HL-60 (cell line): ENCODE measurements at regions not wholly inside any gene's neighbourhood (a gene's known extent, or its start where the extent isn't known, plus 50 kb on each side); places are given as distances from the start of the nearest gene placed in this dataset.
"Not testable (repeated sequence)": the region's sequence is repeated elsewhere in the genome, so short reads cannot be mapped to it uniquely, and the experiment has no call there.

Experiments used
- DNase-seq, 2 experiments: peaks; one replicate each; pipeline ENCODE4 v3.0.0-alpha.2; 2010 to 2020; ENCODE audit warnings: low read depth in 1 of 2, low spot score in 1 of 2
- H3K27ac ChIP-seq: fragments of 250-450 bp; sonication (Bioruptor Pico); replicated peaks from 2 replicates; pipeline ENCODE4 v1.5.1; 2020; ENCODE audit warnings: mild to moderate bottlenecking, moderate library complexity
- H3K27me3 ChIP-seq: fragments of 250-450 bp; sonication (Bioruptor Pico); 2 replicates; pipeline ENCODE4 v1.5.1; 2021; ENCODE audit warnings: mild to moderate bottlenecking, moderate library complexity; ENCODE audit not compliant: insufficient read depth, poor library complexity, severe bottlenecking
- H3K4me3 ChIP-seq: replicated peaks from 2 replicates; pipeline ENCODE4 v1.5.1; 2011; ENCODE audit warnings: mild to moderate bottlenecking, control low read depth, low read length; ENCODE audit not compliant: insufficient read depth
- CTCF ChIP-seq: IDR thresholded peaks from one replicate; pipeline ENCODE4 v1.5.1; 2011; ENCODE audit warnings: low read length, control low read depth, inconsistent platforms; ENCODE audit not compliant: insufficient read depth
- GABPA ChIP-seq: IDR thresholded peaks from 2 replicates; pipeline ENCODE4 v1.6.1; 2012; ENCODE audit warnings: low read depth
- POLR2AphosphoS5 ChIP-seq: IDR thresholded peaks from 2 replicates; pipeline ENCODE4 v1.6.1; 2012; ENCODE audit warnings: low read depth
- SPI1 ChIP-seq: IDR thresholded peaks from 2 replicates; pipeline ENCODE4 v1.6.1; 2012; ENCODE audit warnings: low read depth, mild to moderate bottlenecking, borderline replicate concordance
- TF ChIP-seq, protein P1 (sequence below): IDR thresholded peaks from 2 replicates; pipeline ENCODE4 v1.6.1; 2012; ENCODE audit warnings: low read depth; ENCODE audit not compliant: insufficient replicate concordance

DNA sequence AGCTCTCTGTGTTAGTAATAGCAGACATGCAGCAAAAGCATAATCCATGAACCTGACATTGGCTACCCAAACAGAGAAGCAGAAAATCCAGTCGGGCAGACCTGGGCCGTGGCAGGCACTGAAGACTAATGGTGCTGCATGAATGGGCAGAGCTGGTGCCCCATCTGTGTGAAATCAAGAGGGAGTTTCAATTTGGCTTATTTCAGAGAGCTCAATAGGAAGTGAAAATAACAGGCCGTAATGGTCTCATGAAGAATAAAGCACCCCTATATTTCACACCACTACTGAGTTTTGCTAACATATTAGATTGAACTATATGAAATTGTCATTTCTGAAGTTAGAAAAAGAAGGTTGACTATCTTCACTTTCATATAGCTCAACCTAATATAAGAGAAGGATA is 149.7 kb downstream of the ENC1 start:
- TF ChIP-seq, protein P1, sequence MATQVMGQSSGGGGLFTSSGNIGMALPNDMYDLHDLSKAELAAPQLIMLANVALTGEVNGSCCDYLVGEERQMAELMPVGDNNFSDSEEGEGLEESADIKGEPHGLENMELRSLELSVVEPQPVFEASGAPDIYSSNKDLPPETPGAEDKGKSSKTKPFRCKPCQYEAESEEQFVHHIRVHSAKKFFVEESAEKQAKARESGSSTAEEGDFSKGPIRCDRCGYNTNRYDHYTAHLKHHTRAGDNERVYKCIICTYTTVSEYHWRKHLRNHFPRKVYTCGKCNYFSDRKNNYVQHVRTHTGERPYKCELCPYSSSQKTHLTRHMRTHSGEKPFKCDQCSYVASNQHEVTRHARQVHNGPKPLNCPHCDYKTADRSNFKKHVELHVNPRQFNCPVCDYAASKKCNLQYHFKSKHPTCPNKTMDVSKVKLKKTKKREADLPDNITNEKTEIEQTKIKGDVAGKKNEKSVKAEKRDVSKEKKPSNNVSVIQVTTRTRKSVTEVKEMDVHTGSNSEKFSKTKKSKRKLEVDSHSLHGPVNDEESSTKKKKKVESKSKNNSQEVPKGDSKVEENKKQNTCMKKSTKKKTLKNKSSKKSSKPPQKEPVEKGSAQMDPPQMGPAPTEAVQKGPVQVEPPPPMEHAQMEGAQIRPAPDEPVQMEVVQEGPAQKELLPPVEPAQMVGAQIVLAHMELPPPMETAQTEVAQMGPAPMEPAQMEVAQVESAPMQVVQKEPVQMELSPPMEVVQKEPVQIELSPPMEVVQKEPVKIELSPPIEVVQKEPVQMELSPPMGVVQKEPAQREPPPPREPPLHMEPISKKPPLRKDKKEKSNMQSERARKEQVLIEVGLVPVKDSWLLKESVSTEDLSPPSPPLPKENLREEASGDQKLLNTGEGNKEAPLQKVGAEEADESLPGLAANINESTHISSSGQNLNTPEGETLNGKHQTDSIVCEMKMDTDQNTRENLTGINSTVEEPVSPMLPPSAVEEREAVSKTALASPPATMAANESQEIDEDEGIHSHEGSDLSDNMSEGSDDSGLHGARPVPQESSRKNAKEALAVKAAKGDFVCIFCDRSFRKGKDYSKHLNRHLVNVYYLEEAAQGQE: no peak
- TF ChIP-seq SPI1 (no peak), GABPA (no peak), POLR2AphosphoS5 (no peak), CTCF (no peak)
- Histone ChIP-seq H3K27me3 (no peaks in the 10 kb centered on the region), H3K27ac (no peak overlapping the region), H3K4me3 (no peak overlapping the region)
- no peak for DNase-seq

GRCh38 chr5:74482990-74483389 is 157.5 kb downstream of the ENC1 start:
- H3K27me3 ChIP-seq: no peaks in the 10 kb centered on the region
- no peak for DNase-seq
- no peak overlapping the region for H3K27ac ChIP-seq
- TF ChIP-seq POLR2AphosphoS5 (no peak), CTCF (no peak), GABPA (no peak), SPI1 (no peak)
- TF ChIP-seq, protein P1: no peak
- H3K4me3 ChIP-seq: no peak overlapping the region

GRCh38 chr5:74482523-74482922 is 158.0 kb downstream of the ENC1 start:
- Histone ChIP-seq H3K27ac (no peak overlapping the region), H3K27me3 (no peaks in the 10 kb centered on the region), H3K4me3 (no peak overlapping the region)
- TF ChIP-seq, protein P1: no peak
- TF ChIP-seq POLR2AphosphoS5 (no peak), SPI1 (no peak), GABPA (no peak), CTCF (no peak)
- DNase-seq: no peak

DNA sequence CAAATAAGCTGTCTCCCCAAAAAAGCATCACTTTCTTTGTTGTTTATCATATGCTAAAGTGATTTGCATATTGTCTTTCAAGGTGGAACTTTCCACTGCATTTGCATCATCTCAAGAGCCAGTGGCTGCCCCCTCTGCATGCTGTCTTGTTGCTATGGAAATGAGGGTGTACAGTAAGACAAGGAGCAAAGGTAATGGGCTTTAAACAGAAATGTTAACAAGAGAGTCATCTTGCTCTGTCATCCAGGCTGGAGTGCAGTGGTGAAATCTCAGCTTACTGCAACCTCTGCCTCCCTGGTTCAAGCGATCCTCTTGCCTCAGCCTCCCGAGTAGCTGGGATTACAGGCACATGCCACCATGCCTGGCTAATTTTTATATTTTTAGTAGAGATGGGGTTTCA is 159.2 kb downstream of the ENC1 start:
- DNase-seq, H3K27me3 ChIP-seq, H3K27ac ChIP-seq: not testable (repeated sequence)

More for the DNA sequence above, 159.2 kb downstream of the ENC1 start:
- H3K4me3 ChIP-seq: not testable (repeated sequence)
